ENCODE measurements at regions not wholly inside any gene's neighbourhood (a gene's known extent, or its start where the extent isn't known, plus 50 kb on each side); places are given as distances from the start of the nearest gene placed in this dataset.

DNA sequence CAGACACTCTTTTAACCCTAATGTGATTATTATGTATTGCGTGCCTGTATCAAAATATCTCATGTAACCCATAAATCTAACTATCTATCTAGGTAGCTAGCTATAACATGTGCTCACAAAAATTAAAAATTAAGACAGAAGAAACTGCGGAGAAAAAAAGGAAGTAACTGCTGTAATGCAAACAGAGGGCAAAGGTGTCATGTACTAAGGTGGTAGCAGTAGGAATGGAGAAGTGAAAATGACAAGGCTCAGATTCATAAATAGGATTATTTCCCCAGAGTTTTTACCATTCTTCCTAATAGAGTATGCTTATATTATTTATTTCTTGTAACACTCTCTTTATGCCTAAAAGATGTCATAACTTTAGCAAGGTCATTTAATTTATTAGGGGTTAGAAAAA lies 1527.5 kb upstream of the C9orf72 start:
- TF ChIP-seq, protein P1, sequence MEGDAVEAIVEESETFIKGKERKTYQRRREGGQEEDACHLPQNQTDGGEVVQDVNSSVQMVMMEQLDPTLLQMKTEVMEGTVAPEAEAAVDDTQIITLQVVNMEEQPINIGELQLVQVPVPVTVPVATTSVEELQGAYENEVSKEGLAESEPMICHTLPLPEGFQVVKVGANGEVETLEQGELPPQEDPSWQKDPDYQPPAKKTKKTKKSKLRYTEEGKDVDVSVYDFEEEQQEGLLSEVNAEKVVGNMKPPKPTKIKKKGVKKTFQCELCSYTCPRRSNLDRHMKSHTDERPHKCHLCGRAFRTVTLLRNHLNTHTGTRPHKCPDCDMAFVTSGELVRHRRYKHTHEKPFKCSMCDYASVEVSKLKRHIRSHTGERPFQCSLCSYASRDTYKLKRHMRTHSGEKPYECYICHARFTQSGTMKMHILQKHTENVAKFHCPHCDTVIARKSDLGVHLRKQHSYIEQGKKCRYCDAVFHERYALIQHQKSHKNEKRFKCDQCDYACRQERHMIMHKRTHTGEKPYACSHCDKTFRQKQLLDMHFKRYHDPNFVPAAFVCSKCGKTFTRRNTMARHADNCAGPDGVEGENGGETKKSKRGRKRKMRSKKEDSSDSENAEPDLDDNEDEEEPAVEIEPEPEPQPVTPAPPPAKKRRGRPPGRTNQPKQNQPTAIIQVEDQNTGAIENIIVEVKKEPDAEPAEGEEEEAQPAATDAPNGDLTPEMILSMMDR (IDR thresholded peaks at IDR 0.05; ENCODE audit: low read depth, low read length): no peak
- TF ChIP-seq EZH2phosphoT487 (IDR thresholded peaks at IDR 0.05; ENCODE audit: low read depth): no peak
